SW 1271 (cell line): ENCODE measurements at regions not wholly inside any gene's neighbourhood (a gene's known extent, or its start where the extent isn't known, plus 50 kb on each side); places are given as distances from the start of the nearest gene placed in this dataset.

Experiments used
- DNase-seq, 2 experiments: peaks; one replicate each; lab custom pipeline; 2025; lab: John Stamatoyannopoulos, UW

DNA sequence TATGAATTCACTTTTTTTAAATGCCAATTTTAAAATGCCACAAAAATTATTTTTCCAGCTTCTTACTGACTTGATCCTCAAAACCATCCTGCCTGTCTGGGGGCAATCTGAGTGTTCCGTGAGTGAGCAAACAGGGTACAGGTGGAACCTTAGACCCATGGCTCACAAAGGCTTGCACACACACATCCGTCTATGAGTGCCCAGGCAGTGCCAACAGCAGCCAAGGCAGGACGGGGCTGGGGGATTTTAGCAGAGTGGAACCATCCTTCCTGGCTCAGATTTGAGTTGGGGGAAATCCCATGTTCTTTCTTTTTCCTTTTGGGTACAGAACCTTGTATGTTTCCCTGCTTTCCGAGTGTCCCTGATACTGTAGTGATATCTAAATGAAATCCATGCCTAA is 377.7 kb upstream of the MGMT start:
- no peak for DNase-seq

- DNase-seq = no peak
Observed at GRCh38 chr10:129090165-129090564, 376.9 kb upstream of the MGMT start.

DNA sequence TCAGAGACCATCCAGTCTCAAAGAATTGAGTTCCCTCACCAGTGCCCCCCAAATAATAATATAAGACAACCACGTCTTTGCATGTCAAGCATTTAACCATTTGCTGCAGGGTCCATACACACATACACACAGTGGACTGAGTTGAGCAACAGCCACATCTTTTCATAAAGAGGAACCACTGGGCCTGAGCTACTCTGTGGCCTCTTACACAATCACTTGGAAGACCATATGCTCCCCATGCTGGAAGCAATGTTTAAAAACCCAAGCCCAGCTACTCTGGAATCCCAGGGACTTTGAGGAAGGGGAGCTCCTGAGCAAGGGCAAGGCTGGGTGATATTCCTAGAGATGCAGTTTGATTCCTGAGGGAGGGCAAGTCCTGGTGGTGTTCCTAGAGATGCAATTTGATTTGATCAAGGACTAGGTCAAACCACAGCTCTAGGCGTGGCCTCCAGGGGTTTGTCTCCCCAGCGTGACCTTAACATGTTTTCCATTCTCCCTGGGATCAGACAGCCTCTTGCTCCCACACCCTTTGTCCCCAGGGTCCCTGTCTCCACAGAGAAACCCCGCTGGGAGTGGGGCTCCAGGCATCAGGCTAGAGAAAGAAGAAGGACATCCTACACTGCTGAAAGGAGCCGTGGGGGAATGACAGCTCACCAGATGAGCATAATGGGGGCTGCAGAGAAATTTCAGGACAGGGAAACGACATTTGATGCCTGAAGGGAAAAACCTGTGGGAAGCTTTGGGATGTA is 376.2 kb upstream of the MGMT start:
- no peak for DNase-seq

- no peak for DNase-seq
Observed at GRCh38 chr10:129093641-129094040, 373.4 kb upstream of the MGMT start.

DNA sequence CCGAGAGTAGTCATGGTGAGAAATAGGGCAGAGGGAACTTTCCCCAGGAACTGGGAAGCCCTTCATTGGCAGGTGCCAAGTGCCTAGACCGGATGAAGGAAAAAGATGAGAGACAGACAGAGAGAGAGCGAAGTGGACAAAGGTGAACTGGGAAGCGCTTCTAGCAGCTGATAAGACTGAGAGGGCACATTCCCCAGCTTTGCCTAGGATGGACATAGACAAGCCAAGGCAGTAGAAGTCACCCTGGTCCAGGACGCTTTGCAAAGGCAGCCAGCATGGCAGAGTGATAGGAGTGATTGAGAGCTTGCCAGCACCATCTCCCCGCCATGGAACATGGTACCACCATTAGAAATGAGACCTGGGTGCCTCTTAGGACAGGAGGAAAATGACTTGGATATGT is 372.8 kb upstream of the MGMT start:
- no peak for DNase-seq

DNA sequence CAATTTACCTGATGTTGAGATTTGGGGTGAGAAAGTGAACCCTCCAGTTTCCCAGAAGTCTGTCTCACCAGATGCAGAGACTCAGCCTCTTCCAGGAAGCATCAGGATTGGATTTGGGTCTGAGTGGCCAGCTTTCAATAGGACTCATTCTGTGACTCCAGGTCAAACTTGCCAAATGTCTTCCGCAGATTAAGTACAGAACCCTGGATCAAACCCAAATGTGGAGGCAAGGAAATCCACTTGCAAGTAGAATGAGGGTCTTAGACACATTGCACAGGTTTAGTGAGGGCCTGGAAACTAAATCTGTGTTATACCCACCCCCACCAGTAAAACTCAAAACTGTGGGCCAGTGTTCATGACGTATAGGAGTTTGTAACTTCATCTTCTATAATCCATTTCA is 372.2 kb upstream of the MGMT start:
- no peak for DNase-seq

DNA sequence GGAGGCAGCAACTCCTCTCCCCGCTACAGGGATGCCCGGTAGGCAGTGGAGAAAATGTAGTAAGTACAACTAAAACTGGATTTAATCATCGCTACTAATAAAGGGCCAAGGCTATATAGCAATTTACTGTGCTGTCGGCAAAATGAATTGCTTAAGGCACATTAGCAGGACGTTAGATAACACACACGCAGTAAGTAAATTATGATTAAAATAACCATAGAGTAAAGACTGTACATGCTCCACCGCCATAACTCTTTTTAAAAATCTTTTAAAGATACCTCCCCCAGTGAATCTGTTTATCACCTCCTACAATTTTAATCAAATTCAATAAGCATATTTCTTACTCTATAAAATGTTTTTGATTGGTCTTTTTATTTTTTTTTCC is 371.4 kb upstream of the MGMT start:
- DNase-seq = no peak

GRCh38 chr10:129096065-129096984 is 370.7 kb upstream of the MGMT start:
- no peak for DNase-seq

GRCh38 chr10:129097776-129098330 is 369.2 kb upstream of the MGMT start:
- no peak for DNase-seq

DNA sequence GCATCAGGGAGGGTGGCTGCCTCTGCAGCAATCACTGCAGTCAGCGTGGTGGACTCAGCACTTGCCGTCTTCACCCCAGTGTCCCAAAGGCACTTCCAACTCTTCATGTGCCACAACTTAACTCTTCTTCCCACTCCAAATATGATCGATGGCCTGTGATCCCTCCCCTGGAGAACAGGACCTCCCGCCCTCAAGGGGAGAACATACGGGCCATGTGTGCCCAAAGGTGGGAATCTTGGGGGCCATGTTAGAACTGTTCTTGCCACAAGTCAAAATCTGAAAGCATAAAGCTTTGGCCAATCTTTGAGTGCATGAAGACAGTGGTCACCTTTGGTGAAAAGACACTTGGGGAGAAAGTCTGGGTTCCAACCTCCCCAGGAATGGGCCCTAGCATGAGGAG is 368.5 kb upstream of the MGMT start:
- DNase-seq = no peak

GRCh38 chr10:129099486-129099885 is 367.6 kb upstream of the MGMT start:
- no peak for DNase-seq

DNA sequence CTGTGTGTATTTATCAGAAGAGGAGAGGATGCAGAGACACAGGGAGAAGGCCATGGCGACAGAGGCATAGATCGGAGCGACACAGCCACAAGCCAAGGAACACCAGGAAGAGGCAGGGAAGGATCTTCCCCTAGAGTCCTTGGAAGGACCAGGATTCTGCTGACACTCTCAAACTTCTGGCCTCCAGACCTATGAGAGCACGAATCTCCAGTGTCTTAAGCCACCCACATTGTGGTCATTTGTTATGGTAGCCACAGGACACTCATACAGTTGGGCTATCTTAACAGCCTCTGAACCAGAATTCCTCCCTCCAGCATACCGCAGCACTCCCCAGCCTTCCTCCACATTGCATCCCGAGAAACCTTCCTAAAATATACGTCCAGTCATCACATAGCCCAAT is 367.0 kb upstream of the MGMT start:
- no peak for DNase-seq

GRCh38 chr10:129101232-129101980 is 365.6 kb upstream of the MGMT start:
- no peak for DNase-seq

DNA sequence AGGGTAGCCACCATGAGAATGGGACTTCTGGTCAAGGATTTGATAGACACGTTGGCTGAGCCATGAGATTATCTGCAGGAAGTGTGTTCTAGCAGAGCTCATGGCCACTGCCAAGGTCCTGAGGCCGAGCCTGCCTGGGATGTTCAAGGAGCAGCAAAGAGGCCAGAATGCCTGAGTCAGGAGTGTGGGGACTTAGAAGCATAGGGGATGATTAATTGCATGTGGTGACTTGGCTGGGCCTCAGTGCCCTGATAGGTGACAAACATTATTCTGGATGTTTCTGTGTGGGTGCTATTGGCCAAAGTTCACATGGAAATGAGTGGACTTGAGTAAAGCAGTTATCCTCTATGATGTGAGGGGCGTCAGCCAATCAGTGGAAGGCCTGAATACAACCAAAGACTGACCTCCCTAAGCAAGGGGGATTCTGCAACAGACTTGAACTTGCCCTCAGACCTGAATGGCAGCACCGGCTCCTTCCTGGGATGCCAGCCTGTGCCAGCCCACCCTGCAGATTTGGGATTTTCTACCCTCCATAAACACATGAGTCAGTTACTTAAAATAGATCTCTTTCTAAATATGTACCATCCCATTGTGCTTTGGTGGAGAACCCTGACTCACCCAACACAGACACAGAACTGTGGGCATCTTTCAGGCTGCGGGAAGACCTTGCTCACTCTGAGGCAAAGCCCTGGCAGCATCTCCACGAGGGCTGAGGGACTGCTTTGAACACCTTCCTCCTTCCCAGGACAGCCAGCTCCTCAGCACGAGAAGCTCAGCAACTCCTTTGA is 363.9 kb upstream of the MGMT start:
- DNase-seq = no peak

DNA sequence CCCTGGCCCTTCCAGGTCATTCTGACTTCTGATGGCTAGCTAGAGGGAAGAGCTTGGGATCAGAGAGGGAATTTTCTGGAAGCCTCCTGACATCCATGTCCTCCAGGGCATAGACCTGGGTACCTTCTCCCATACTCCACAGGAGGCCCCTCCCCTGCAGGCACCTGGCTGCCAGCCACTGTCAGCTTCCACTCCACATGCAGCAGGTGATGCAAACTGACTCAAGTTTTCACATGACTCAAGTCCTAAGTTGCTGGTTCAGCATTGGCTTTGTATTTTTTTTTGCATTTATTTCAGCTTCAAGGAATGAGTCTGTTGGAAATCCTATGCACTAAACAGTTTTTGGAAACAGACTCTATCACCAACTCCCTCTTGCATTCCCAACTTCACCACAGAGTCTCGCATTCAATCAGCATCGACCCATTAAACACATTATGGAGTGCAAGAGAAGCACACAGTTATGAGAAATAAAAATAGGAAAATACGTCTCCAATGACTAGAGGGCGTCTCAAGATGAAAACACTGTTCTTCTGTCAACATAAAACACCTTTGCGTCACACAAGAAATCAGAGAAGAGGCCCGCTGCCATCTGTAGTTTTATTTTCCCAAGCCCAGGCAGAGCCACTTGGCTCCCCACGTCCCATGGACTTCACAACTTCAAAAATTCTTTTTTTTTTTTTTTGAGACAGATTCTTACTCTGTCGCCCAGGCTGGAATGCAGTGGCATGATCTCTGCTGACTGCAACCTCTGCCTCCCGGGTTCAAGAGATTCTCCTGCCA is 362.6 kb upstream of the MGMT start:
- no peak for DNase-seq

GRCh38 chr10:129105266-129105665 is 361.8 kb upstream of the MGMT start:
- DNase-seq = no peak

GRCh38 chr10:129106314-129106713 is 360.7 kb upstream of the MGMT start:
- no peak for DNase-seq

DNA sequence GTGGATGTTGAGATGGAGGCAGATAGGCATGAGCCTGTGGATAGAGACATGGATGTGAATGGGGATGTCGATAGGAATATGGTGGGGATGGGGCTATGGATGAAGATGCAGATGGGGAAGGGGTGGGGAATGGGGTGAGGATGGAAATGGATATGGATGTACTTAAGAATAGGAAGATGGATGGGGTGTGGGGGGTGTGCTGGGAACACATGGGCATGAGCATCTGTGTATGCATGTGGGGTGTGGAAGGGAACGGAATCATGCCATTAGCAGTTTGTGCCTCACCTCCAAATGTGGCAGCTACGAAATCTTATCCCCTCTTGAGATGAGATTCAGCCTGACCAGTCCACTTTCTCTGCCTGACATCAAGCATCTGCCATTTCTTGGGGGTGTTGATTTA is 359.5 kb upstream of the MGMT start:
- no peak for DNase-seq

GRCh38 chr10:129108378-129108777 is 358.7 kb upstream of the MGMT start:
- DNase-seq = no peak

GRCh38 chr10:129108994-129109393 is 358.0 kb upstream of the MGMT start:
- DNase-seq = no peak

DNA sequence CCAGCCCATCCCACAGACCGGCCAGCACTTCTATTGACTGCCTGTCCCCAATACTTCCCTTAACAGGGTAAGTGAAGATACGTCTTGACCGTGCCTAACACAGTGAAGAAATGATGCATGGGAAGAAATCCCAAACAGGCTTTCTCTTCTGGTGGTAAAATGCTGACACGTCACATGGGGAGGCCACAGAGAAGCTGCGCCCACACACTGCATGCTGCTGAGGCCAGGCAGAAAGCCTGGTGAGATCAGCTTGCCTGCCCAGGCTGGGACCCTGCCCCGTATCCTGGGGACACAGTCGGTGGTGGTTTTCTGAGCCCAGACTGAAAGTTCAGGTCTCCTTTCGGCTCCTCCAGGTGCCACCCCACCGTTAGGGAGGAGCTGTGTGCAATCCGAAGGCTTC is 356.3 kb upstream of the MGMT start:
- DNase-seq = no peak
